Vagina (tissue), 2 donors: ENCODE measurements at regions not wholly inside any gene's neighbourhood (a gene's known extent, or its start where the extent isn't known, plus 50 kb on each side); places are given as distances from the start of the nearest gene placed in this dataset.

ENCODE experiments used
- CTCF ChIP-seq, 3 experiments: fragments of 450-650 bp in 2 of 3; fragments of 200-600 bp in 1 of 3; sonication (generic) in 1 of 3; IDR thresholded peaks; one replicate each; pipeline ENCODE4 v1.5.1; 2017 to 2019; ENCODE audit warnings: antibody characterized with exemption in 3 of 3, mild to moderate bottlenecking in 2 of 3, moderate library complexity in 2 of 3
- POLR2A ChIP-seq, 2 donors: fragments of 450-650 bp; IDR thresholded peaks; one replicate each; pipeline ENCODE4 v1.6.1; 2017; ENCODE audit warnings: antibody characterized with exemption in 2 of 2, mild to moderate bottlenecking in 2 of 2, moderate library complexity in 2 of 2
- POLR2AphosphoS5 ChIP-seq, 2 donors: sonication (generic); formaldehyde crosslinking; IDR thresholded peaks; one replicate each; pipeline ENCODE4 v1.9.0; 2017; ENCODE audit warnings: antibody characterized with exemption in 2 of 2, mild to moderate bottlenecking in 2 of 2, low read depth in 1 of 2; ENCODE audit not compliant: insufficient read depth in 1 of 2

- TF ChIP-seq CTCF (IDR thresholded peaks at IDR 0.05) (no peak), POLR2A (IDR thresholded peaks at IDR 0.05) (no peak), POLR2AphosphoS5 (IDR thresholded peaks at IDR 0.05; ENCODE audit: insufficient read depth in 1 of 2, low read depth in 1 of 2) (no peak)
Observed at GRCh38 chr20:11766961-11767360, 150.7 kb upstream of the BTBD3 start.
